ENCODE measurements at regions not wholly inside any gene's neighbourhood (a gene's known extent, or its start where the extent isn't known, plus 50 kb on each side); places are given as distances from the start of the nearest gene placed in this dataset.

GRCh38 chr2:106646605-106647004, 159.4 kb downstream of the CD8B2 start:
- DNase-seq (ENCODE audit: insufficient read length, low spot score) (no peak), FAIRE-seq (no peak)
- no peak for TF ChIP-seq CTCF (IDR thresholded peaks at IDR 0.05; ENCODE audit: insufficient read depth, missing control alignments)

- no peak for DNase-seq (ENCODE audit: insufficient read length, low spot score)
- FAIRE-seq: no peak
- TF ChIP-seq CTCF (IDR thresholded peaks at IDR 0.05; ENCODE audit: insufficient read depth, missing control alignments): no peak
Observed at GRCh38 chr2:106649306-106649705, 162.1 kb downstream of the CD8B2 start.

GRCh38 chr2:106653465-106653864, 166.3 kb downstream of the CD8B2 start:
- FAIRE-seq: no peak
- TF ChIP-seq CTCF (IDR thresholded peaks at IDR 0.05; ENCODE audit: insufficient read depth, missing control alignments): no peak
- DNase-seq (ENCODE audit: insufficient read length, low spot score): no peak

GRCh38 chr2:106658616-106659015, 171.5 kb downstream of the CD8B2 start:
- TF ChIP-seq CTCF (IDR thresholded peaks at IDR 0.05; ENCODE audit: insufficient read depth, missing control alignments): no peak
- DNase-seq (ENCODE audit: insufficient read length, low spot score): no peak
- no peak for FAIRE-seq

- no peak for TF ChIP-seq CTCF (IDR thresholded peaks at IDR 0.05; ENCODE audit: insufficient read depth, missing control alignments)
- no peak for DNase-seq (ENCODE audit: insufficient read length, low spot score)
- no peak for FAIRE-seq
Observed at GRCh38 chr2:106664669-106665068, 177.5 kb downstream of the CD8B2 start.

GRCh38 chr2:106667478-106668070, 180.4 kb downstream of the CD8B2 start:
- DNase-seq (ENCODE audit: insufficient read length, low spot score) (no peak), FAIRE-seq (no peak)
- no peak for TF ChIP-seq CTCF (IDR thresholded peaks at IDR 0.05; ENCODE audit: insufficient read depth, missing control alignments)

GRCh38 chr2:106685180-106685897, 198.2 kb downstream of the CD8B2 start:
- no peak for FAIRE-seq
- TF ChIP-seq CTCF (IDR thresholded peaks at IDR 0.05; ENCODE audit: insufficient read depth, missing control alignments): no peak
- no peak for DNase-seq (ENCODE audit: insufficient read length, low spot score)
